HG02759 (cell line): ENCODE measurements at regions not wholly inside any gene's neighbourhood (a gene's known extent, or its start where the extent isn't known, plus 50 kb on each side); places are given as distances from the start of the nearest gene placed in this dataset.

Experiments
- ATAC-seq: cut with Tn5 transposase; IDR thresholded peaks from one replicate; pipeline ENCODE4 v1.9.1; 2021; ENCODE audit warnings: mild to moderate bottlenecking, moderate library complexity; ENCODE audit not compliant: unreplicated experiment

- ATAC-seq, result peak; percentile 63
These were observed 343.1 kb upstream of the NOCT start for GRCh38 chr4:138672393-138672976.

DNA sequence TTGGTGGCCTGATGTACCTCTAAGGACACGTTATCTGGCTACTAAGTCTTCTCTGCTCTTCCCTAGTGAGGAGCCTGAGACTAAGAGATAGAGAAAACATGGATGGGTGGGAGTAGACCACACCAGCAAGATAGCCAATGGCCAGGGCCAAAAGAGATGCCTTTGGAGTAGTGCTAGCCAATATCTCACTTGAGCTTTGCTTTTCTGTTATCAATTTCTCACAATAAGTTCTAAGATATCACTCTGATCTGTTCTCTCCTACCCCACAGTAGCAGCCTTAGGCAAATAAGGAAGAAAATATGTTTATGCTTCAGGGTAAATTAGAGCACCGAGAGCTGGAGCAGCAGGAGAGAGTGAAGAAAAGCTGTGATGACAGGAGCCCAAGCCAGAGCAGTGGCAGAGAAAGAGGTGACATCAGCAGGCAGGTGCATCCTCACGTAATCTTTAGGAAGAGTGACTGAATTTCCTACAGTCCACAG, 343.9 kb upstream of the NOCT start:
- ATAC-seq, result no peak

- no peak for ATAC-seq
These were observed 344.5 kb upstream of the NOCT start for GRCh38 chr4:138671106-138671505.

GRCh38 chr4:138670681-138671080, 344.9 kb upstream of the NOCT start:
- no peak for ATAC-seq

GRCh38 chr4:138669479-138670315, 345.9 kb upstream of the NOCT start:
- no peak for ATAC-seq

DNA sequence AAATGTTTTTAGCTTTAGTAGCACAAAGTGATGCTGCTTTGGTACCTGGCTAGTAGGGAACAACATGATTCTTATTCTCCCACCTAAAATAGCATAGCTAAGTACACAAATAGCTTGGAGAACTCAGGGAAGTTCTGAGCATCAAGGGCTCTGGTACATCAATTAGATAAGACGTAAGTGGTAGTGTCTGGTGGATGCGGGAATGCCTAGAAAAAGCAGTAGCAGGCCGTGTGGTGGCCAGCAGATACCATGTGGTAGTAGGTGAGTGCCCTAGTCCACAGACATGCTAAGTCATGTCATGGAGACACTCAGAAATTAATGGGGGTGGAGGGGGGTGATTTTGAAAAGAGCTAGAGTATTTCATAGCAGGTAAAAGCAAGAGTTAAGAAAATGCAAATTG, 347.3 kb upstream of the NOCT start:
- ATAC-seq, result no peak

DNA sequence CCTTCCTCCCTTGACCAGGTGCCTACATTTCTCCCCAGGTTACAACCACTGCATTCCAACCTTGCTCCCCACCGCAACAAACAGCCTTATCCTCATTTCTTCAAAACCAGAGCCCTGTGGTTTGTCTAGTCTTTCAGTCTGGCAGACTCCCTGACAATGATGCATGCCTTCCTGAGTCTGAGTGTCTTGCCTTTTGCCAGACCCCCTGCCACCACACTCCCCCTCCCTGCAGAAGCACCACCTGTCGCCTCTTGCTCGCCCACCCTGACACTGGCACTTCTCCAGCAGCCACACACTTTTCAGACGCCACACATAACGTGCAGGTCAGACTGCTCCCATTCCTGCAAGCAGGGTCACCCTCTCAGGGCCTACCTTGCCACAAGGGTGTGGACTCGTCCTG, 349.2 kb upstream of the NOCT start:
- no peak for ATAC-seq

GRCh38 chr4:138665851-138666250, 349.7 kb upstream of the NOCT start:
- no peak for ATAC-seq

- ATAC-seq, result no peak
These were observed 351.7 kb upstream of the NOCT start for GRCh38 chr4:138663883-138664282.

GRCh38 chr4:138659812-138660316, 355.7 kb upstream of the NOCT start:
- no peak for ATAC-seq

DNA sequence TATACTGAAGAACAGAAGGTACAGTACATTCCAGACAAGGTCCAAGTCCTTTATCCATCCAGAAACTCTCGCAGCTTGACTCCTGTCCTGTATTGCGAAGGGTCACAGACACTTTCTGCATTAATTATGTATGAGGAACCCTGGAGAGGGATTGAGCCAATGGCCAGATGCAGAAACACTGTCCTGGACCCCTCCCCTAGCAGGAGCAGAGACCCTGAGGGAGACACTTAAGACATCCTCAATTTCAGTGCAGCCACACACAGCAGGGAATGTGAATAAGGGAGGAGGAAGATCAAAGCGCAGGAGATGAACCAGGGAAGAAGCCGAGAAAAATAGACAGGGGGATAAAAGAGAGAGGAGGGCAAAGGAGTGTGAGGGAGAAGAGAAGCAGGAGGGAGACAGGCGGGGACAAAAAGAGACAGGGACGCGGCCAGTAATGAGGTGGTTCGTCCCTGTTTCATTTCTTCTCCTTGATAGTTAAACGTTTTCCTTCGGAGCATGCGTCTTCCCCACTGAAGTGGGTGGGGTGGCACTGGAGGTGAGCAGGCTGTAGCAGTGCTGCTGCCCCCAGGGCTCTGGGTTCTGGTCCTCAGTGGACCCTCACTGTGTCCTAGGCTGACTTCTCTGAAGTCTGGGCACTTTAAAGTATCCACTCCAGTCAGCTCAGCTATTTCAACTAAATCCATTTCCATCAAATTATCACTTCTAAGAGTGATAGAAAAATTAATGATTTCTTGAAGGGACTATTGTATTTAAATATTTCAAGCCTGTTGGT, 356.4 kb upstream of the NOCT start:
- no peak for ATAC-seq

DNA sequence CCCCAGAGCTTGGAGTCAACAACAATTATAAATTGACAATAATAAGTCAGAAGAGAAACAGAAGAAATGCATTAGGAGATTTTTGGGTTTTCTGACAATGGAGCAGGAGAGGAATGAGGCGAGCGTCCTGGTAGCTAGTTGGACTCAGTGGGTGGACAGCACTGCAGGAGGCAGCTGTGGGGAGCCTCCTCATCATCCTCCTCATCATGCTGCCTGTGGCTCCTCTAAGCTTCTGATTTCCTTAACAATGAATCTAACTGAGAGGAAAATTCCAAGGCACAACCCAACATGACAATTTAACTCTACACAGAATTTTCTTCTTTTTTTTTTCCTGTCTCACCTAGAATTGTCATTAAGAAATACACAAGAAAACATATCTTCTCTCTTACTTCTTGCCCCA, 357.1 kb upstream of the NOCT start:
- no peak for ATAC-seq

- ATAC-seq, result no peak
These were observed 358.6 kb upstream of the NOCT start for GRCh38 chr4:138656990-138657389.

GRCh38 chr4:138655985-138656384, 359.6 kb upstream of the NOCT start:
- no peak for ATAC-seq

DNA sequence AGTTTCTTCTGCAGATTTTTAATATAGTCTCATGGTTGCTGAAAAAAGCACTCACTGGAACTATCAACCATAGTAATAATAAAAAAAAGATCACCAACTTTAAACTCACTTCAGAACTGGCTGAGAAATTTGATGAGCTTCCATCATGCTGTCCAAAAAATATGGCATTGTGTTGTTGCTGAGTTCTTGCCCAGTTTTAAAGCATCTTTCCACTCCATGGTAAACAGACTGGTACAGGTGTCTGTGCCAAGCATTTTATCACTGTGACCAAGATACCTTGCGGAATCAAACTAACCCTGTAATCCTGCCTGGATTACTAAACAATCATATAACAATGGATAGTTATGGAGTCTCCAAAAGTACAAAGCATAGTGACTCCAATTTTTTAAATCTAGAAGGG, 360.3 kb upstream of the NOCT start:
- ATAC-seq, result no peak

GRCh38 chr4:138650929-138651448, 364.6 kb upstream of the NOCT start:
- peak; percentile 76 for ATAC-seq

GRCh38 chr4:138650495-138650894, 365.1 kb upstream of the NOCT start:
- no peak for ATAC-seq

DNA sequence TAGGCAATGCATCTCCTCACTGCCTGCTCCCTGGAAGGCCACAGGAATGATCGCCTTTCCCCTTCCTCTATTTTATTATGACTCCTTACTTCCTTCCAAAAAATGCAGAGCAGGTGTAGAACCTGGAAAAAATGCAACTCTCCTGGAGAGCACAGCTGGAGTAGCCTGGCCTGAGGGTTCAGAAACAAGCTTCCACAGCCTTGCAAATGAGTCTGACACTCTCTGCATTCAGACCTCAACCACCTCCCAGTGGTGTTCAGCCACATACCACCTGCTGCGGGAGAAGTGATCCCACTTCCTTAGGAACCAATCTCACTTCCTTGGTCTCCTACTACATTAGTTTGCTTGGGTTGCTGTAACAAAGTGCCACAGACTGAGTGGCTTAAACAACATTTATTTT, 368.1 kb upstream of the NOCT start:
- ATAC-seq, result no peak

- no peak for ATAC-seq
These were observed 369.2 kb upstream of the NOCT start for GRCh38 chr4:138646383-138646782.

- ATAC-seq, result no peak
These were observed 370.3 kb upstream of the NOCT start for GRCh38 chr4:138645289-138645688.

- ATAC-seq, result no peak
These were observed 371.3 kb upstream of the NOCT start for GRCh38 chr4:138644322-138644721.
